OCI-LY1 (cell line): ENCODE measurements at regions not wholly inside any gene's neighbourhood (a gene's known extent, or its start where the extent isn't known, plus 50 kb on each side); places are given as distances from the start of the nearest gene placed in this dataset.

Experiments
- CTCF ChIP-seq: fragments of 200-600 bp; sonication (generic), shearing (Covaris generic); IDR thresholded peaks from 2 replicates; pipeline ENCODE4 v1.5.1; 2017; ENCODE audit warnings: mild to moderate bottlenecking, antibody characterized with exemption, low read length, moderate library complexity, mixed read lengths
- EZH2 ChIP-seq: fragments of 200-600 bp; sonication (generic), shearing (Covaris generic); IDR thresholded peaks from 2 replicates; pipeline ENCODE4 v1.8.0; 2017; ENCODE audit warnings: borderline replicate concordance, mixed run types, mild to moderate bottlenecking, antibody characterized with exemption, low read length, moderate library complexity, mixed read lengths

- TF ChIP-seq CTCF (no peak), EZH2 (no peak)
Measured at GRCh38 chr17:45696442-45696841, 87.7 kb upstream of the CRHR1 start.
